ENCODE measurements at regions not wholly inside any gene's neighbourhood (a gene's known extent, or its start where the extent isn't known, plus 50 kb on each side); places are given as distances from the start of the nearest gene placed in this dataset.

DNA sequence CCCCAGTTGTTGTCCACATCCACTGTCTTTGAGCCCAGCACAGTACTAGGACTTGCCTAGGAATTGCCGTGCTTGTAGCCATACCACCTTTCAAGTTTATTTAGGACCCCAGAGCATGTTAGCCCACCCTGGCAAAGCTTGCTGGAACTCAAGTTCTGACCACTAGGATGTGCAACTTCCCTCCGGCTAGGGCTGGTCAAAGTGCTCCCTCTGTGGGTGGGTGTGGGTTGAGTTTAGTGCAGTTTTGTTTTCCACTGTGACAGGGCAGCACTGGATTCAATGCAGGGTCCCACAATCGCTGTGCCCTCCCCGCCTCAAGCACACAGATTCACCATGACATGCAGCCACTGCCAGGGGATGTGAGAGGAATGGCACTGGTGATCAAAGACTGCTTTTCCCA is 96.0 kb downstream of the RASGEF1B start:
- H3K36me3 ChIP-seq (ENCODE audit: control insufficient read depth in 2 of 3, insufficient read depth in 3 of 3, low read length in 3 of 3): no peaks in the 10 kb centered on the region
- intact Hi-C loops (cut with DNase I): no loop called here
- TF ChIP-seq, protein P1, sequence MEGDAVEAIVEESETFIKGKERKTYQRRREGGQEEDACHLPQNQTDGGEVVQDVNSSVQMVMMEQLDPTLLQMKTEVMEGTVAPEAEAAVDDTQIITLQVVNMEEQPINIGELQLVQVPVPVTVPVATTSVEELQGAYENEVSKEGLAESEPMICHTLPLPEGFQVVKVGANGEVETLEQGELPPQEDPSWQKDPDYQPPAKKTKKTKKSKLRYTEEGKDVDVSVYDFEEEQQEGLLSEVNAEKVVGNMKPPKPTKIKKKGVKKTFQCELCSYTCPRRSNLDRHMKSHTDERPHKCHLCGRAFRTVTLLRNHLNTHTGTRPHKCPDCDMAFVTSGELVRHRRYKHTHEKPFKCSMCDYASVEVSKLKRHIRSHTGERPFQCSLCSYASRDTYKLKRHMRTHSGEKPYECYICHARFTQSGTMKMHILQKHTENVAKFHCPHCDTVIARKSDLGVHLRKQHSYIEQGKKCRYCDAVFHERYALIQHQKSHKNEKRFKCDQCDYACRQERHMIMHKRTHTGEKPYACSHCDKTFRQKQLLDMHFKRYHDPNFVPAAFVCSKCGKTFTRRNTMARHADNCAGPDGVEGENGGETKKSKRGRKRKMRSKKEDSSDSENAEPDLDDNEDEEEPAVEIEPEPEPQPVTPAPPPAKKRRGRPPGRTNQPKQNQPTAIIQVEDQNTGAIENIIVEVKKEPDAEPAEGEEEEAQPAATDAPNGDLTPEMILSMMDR (IDR thresholded peaks at IDR 0.05; ENCODE audit: borderline replicate concordance, extremely low read depth, insufficient read depth): no peak
- no peak overlapping the region for H3K4me3 ChIP-seq (ENCODE audit: low read length in 3 of 3)
- peaks cover 0 to 7% (median 4%) of the 10 kb centered on the region in 3 donors for H3K4me1 ChIP-seq (ENCODE audit: control insufficient read depth in 2 of 3, insufficient read depth in 2 of 3, low read depth in 1 of 3, low read length in 3 of 3)
- H3K9me3 ChIP-seq (ENCODE audit: control insufficient read depth in 2 of 3, insufficient read depth in 1 of 3, low read length in 3 of 3): no peaks in the 10 kb centered on the region
- FAIRE-seq (no peak), DNase-seq (no peak)
- no peak overlapping the region for H3K9ac ChIP-seq (ENCODE audit: low read length in 3 of 3)
- no peaks in the 10 kb centered on the region for H3K27me3 ChIP-seq (ENCODE audit: control insufficient read depth, insufficient read depth, low read length)
- H3K27ac ChIP-seq (ENCODE audit: low read depth in 2 of 2, low read length in 2 of 2): no peak overlapping the region

DNA sequence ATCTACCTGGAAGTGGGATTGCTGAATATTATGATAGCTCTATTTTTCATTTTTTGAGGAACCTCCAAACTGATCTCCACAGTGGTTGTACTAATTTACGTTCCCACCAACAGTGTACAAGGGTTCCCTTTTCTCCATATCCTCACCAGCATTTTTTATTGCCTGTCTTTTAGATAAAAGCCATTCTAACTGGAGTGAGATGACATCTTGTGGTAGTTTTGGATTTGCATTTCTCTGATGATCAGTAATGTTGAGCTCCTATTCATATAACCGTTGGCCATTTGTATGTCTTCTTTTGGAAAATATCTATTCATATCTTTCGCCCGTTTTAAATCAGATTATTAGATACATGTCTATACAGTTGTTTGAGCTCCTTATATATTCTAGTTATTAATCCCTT is 101.8 kb downstream of the RASGEF1B start:
- H3K27me3 ChIP-seq (ENCODE audit: control insufficient read depth, insufficient read depth, low read length): no peaks in the 10 kb centered on the region
- intact Hi-C loops (cut with DNase I): no loop called here
- H3K4me1 ChIP-seq (ENCODE audit: control insufficient read depth in 2 of 3, insufficient read depth in 2 of 3, low read depth in 1 of 3, low read length in 3 of 3): no peaks in the 10 kb centered on the region
- no peak overlapping the region for H3K9ac ChIP-seq (ENCODE audit: low read length in 3 of 3)
- H3K4me3 ChIP-seq (ENCODE audit: low read length in 3 of 3): no peak overlapping the region
- FAIRE-seq (no peak), DNase-seq (no peak)
- H3K27ac ChIP-seq (ENCODE audit: low read depth in 2 of 2, low read length in 2 of 2): no peak overlapping the region
- TF ChIP-seq, protein P1 (IDR thresholded peaks at IDR 0.05; ENCODE audit: borderline replicate concordance, extremely low read depth, insufficient read depth): no peak
- H3K9me3 ChIP-seq (ENCODE audit: control insufficient read depth in 2 of 3, insufficient read depth in 1 of 3, low read length in 3 of 3): no peaks in the 10 kb centered on the region
- no peaks in the 10 kb centered on the region for H3K36me3 ChIP-seq (ENCODE audit: control insufficient read depth in 2 of 3, insufficient read depth in 3 of 3, low read length in 3 of 3)

DNA sequence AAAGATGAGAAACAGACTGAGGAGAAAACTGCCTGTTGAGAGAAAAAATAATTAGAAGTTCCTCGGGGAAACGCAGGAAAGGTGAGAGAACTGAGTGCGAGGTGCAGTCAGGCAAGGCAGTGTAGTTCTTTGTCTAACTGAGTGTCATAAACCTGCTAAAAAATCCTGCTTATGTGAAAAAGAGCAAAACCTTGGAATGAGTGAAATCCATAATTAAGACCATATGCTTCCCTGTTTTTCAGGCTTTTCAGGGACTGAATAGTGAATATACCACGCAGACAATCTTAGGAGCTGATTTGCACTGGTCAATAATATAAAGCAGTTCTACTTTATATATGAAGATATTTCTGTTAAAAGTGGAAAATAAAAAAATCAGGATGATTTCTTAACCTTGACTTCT is 104.9 kb downstream of the RASGEF1B start:
- intact Hi-C loops (cut with DNase I): no loop called here
- Histone ChIP-seq H3K4me3 (ENCODE audit: low read length in 3 of 3) (no peak overlapping the region), H3K4me1 (ENCODE audit: control insufficient read depth in 2 of 3, insufficient read depth in 2 of 3, low read depth in 1 of 3, low read length in 3 of 3) (no peaks in the 10 kb centered on the region), H3K9ac (ENCODE audit: low read length in 3 of 3) (no peak overlapping the region), H3K27ac (ENCODE audit: low read depth in 2 of 2, low read length in 2 of 2) (no peak overlapping the region), H3K27me3 (ENCODE audit: control insufficient read depth, insufficient read depth, low read length) (no peaks in the 10 kb centered on the region), H3K9me3 (ENCODE audit: control insufficient read depth in 2 of 3, insufficient read depth in 1 of 3, low read length in 3 of 3) (no peaks in the 10 kb centered on the region), H3K36me3 (ENCODE audit: control insufficient read depth in 2 of 3, insufficient read depth in 3 of 3, low read length in 3 of 3) (no peaks in the 10 kb centered on the region)
- FAIRE-seq (no peak), DNase-seq (no peak)
- TF ChIP-seq, protein P1 (IDR thresholded peaks at IDR 0.05; ENCODE audit: borderline replicate concordance, extremely low read depth, insufficient read depth): no peak

DNA sequence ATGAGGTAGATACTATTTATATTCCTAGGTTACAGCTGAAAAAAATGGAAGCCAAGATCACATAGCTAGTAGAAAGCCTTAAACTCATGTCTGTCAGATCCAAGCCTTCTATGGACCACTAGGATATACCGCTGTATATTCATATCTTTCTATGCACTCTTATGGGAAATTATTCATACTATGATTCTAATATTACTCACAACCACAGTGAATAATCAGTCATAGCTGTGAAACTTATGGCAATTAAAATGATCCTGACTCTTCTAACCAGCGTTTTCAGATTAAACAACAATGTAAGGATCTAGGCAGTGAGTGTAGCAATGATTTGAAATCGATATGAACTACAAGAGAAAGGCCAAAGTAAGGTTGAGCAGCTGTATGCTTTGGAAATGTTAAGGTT is 111.0 kb downstream of the RASGEF1B start:
- H3K9ac ChIP-seq (ENCODE audit: low read length in 3 of 3): no peak overlapping the region
- no peak overlapping the region for H3K27ac ChIP-seq (ENCODE audit: low read depth in 2 of 2, low read length in 2 of 2)
- H3K9me3 ChIP-seq (ENCODE audit: control insufficient read depth in 2 of 3, insufficient read depth in 1 of 3, low read length in 3 of 3): no peaks in the 10 kb centered on the region
- H3K36me3 ChIP-seq (ENCODE audit: control insufficient read depth in 2 of 3, insufficient read depth in 3 of 3, low read length in 3 of 3): no peaks in the 10 kb centered on the region
- FAIRE-seq (no peak), DNase-seq (no peak)
- TF ChIP-seq, protein P1 (IDR thresholded peaks at IDR 0.05; ENCODE audit: borderline replicate concordance, extremely low read depth, insufficient read depth): no peak
- intact Hi-C loops (cut with DNase I): no loop called here
- no peak overlapping the region for H3K4me3 ChIP-seq (ENCODE audit: low read length in 3 of 3)
- H3K4me1 ChIP-seq (ENCODE audit: control insufficient read depth in 2 of 3, insufficient read depth in 2 of 3, low read depth in 1 of 3, low read length in 3 of 3): no peaks in the 10 kb centered on the region
- no peaks in the 10 kb centered on the region for H3K27me3 ChIP-seq (ENCODE audit: control insufficient read depth, insufficient read depth, low read length)
